GM10266 (cell line): ENCODE measurements at regions not wholly inside any gene's neighbourhood (a gene's known extent, or its start where the extent isn't known, plus 50 kb on each side); places are given as distances from the start of the nearest gene placed in this dataset.

Experiments used
- DNase-seq: peaks from one replicate; pipeline ENCODE4 v3.0.0; 2012; ENCODE audit errors: extremely low spot score
- TF ChIP-seq, protein P1 (sequence below): IDR thresholded peaks from 2 replicates; pipeline ENCODE4 v1.5.1; 2012; ENCODE audit warnings: mild to moderate bottlenecking, low read depth; ENCODE audit not compliant: control insufficient read depth, insufficient read depth; ENCODE audit errors: missing control alignments

DNA sequence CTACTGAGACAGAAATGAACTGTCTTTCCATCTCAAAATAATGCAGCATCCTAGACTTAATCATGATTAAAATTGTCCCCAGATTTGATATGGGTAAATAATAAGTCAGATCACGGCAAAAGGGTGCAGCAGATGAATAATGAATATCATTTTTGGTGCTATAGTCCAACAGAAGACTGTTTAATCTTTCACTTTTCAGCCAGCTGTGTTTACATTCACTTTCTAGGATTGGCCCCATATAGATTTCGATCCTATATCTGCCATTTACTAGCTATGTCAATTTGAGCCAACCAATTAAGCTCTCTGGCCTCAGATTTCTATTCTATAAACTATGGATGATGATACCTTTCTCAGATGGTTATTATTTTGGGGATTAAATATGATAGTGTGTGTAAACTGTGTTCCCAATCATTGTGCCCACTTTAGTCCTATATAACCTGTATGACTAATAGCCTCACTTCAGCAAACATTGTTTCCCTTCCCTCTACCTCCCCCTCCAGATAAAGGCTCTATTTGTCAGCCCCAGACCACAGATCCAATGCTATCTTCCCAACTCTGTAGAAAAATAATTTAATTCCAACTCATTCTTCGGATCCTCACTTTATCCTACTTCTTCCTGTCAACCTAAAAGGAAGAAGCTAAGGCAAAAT, 53.6 kb upstream of the NT5E start:
- TF ChIP-seq, protein P1, sequence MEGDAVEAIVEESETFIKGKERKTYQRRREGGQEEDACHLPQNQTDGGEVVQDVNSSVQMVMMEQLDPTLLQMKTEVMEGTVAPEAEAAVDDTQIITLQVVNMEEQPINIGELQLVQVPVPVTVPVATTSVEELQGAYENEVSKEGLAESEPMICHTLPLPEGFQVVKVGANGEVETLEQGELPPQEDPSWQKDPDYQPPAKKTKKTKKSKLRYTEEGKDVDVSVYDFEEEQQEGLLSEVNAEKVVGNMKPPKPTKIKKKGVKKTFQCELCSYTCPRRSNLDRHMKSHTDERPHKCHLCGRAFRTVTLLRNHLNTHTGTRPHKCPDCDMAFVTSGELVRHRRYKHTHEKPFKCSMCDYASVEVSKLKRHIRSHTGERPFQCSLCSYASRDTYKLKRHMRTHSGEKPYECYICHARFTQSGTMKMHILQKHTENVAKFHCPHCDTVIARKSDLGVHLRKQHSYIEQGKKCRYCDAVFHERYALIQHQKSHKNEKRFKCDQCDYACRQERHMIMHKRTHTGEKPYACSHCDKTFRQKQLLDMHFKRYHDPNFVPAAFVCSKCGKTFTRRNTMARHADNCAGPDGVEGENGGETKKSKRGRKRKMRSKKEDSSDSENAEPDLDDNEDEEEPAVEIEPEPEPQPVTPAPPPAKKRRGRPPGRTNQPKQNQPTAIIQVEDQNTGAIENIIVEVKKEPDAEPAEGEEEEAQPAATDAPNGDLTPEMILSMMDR, result no peak
- no peak for DNase-seq

DNA sequence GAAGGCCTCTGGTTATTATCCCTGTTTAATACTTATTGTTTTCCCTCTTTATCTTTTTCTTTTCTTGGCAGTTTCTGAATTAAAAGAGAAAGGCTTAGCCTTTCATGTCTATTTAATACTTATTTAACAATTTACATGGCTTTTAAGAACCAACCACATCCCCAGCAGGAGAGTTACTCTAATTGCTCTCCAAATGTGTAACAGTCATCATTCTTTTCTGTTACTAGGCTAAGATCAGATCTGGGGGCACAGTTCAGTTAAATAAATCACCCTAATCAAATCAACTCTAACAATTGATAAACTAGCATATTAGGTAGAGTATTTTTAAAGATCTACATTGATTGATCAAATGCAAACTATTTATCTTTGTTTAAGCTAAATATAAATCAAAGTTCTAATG, 54.1 kb upstream of the NT5E start:
- TF ChIP-seq, protein P1, result no peak
- no peak for DNase-seq

DNA sequence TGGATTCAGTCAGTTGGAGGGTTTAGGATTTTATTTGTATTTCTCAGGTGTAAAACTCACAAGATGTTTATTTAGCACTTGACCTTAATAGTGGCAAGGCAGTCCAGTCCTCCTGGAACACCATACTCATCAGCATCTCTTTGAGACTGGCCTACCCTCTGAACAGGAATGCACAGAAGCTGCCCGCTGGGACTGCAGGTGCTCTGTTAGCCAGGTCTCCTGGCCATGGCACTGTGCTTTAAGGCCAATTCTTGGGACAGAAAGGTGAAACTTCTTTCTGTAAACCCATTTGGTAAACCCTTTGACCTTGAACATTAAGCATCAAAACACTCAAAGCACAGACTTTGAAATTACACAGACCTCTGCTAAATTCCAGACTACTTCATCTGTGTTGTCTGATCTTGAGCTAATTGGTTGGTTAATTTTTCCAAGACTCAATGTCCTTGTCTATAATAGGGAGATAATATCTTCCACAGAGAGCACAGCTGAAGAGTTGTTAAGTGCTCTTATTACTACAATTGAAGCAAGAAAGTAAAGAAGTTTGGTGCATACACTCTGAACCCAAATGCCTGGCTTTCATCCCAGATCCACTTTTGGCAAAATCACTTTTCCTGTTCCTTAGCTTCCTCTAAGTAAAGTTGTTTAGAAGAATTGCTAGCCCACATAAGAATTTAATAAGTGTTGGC, 54.9 kb upstream of the NT5E start:
- no peak for DNase-seq
- TF ChIP-seq, protein P1, result no peak

DNA sequence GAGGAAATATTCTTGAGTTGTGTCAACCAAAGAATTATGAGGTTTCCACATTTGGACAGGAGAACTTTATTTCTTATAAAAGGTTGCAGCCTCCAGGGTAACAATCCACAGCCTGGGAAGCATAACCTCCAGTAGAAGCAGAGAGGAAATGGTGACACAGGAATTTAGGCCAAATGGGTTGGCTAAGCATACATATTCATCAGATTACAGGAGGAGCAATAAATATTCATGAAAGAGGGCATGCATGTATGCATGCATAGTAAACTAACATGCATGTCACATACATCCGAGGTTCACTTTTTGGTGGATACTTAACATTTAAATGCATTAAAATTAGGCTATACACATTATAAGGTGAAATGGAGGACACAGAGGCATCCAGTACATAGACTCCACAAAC, 55.7 kb upstream of the NT5E start:
- no peak for DNase-seq
- TF ChIP-seq, protein P1, result no peak

DNA sequence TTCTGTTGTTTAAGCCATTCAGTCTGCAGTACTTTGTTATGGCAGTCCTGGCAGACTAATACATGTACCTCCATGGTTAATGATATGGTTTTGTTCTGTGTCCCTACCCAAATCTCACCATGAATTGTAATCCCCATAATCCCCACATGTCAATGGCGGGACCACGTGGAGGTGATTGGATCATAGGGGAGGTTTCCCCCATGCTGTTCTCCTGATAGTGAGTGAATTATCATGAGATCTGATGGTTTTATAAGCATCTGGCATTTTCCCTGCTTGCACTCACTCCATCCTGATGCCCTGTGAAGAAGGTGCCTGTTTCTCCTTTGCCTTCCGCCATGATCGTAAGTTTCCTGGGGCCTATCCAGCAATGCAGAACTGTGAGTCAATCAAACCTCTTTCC, 57.5 kb upstream of the NT5E start:
- TF ChIP-seq, protein P1, result no peak
- DNase-seq, result no peak

DNA sequence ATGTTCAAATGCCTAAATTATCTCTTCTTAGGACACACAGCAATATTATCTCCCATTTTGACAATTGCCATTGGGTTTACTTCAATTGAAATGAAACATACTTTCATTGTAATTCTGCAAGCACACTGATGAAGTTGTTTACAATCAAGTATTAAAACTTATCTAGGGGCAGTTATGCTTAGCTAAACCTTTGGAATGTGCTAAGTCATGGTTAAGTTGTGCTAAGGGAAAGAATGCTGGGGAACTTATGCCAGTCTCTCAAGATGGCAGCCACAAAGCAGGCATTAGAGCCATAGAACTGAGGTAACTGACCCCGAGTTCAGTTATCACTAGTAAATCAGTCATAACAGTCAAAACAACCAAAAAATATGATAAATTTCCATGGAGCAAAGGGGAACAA, 59.1 kb upstream of the NT5E start:
- TF ChIP-seq, protein P1, result no peak
- no peak for DNase-seq

DNA sequence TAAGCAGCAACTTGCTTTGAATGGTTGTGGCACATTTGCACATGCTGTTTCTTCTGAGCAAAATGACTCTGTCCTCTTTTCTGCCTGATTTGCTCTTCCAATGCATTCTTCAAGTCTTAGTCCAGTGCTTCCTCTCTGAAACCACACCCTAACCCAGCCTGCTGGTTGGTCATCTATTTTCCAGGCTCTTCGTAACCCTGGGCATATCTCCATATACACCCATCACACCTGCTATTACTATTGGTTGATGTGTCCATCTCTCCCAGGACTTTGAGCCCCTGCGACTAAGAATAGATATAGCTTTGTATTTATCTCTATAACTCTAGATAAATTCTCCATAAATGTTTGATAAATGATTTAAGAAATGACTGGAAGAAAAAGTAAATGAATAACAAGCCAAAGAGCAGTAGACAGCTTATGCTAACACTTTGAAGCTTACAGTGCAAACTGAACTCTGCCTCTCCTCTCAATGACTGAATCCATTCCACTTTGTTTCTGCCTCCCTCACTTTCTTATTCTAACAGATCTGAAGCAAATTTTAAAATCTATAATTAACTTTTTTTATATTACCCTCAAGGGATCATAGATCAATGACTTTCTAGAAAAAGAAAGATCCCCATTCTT, 59.7 kb upstream of the NT5E start:
- TF ChIP-seq, protein P1, result no peak
- no peak for DNase-seq
